ENCODE measurements at regions not wholly inside any gene's neighbourhood (a gene's known extent, or its start where the extent isn't known, plus 50 kb on each side); places are given as distances from the start of the nearest gene placed in this dataset.

DNA sequence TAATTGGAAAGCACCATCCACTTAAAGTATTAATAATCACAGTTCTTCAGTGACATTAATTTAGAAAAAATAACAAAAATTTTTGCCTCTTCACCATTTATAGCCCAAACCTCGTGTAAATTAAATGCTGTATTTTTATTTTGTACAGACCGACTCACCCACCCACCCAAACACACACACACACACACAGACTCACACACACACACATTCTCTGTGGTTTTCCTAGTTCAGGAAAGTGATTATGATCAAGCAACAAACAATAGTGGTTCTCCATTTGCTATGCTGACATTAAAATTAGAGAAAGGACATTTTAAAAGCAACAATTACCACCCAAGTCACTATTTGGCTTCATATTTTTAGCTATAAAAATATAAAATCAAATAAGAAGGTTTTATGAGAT is 112.5 kb upstream of the FLRT2 start:
- TF ChIP-seq, protein P1, sequence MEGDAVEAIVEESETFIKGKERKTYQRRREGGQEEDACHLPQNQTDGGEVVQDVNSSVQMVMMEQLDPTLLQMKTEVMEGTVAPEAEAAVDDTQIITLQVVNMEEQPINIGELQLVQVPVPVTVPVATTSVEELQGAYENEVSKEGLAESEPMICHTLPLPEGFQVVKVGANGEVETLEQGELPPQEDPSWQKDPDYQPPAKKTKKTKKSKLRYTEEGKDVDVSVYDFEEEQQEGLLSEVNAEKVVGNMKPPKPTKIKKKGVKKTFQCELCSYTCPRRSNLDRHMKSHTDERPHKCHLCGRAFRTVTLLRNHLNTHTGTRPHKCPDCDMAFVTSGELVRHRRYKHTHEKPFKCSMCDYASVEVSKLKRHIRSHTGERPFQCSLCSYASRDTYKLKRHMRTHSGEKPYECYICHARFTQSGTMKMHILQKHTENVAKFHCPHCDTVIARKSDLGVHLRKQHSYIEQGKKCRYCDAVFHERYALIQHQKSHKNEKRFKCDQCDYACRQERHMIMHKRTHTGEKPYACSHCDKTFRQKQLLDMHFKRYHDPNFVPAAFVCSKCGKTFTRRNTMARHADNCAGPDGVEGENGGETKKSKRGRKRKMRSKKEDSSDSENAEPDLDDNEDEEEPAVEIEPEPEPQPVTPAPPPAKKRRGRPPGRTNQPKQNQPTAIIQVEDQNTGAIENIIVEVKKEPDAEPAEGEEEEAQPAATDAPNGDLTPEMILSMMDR (IDR thresholded peaks at IDR 0.05; ENCODE audit: low read length), result no peak
- no peak for TF ChIP-seq EZH2 (IDR thresholded peaks at IDR 0.05; ENCODE audit: borderline replicate concordance, low read length)
